CD4-positive, alpha-beta T cell (primary cell): ENCODE measurements at regions not wholly inside any gene's neighbourhood (a gene's known extent, or its start where the extent isn't known, plus 50 kb on each side); places are given as distances from the start of the nearest gene placed in this dataset.

Experiments used
- ATAC-seq: fragments of 200-7000 bp; cut with Tn5 transposase; one replicate; pipeline ENCODE4 v1.10.0; 2022; ENCODE audit warnings: mild to moderate bottlenecking; ENCODE audit not compliant: poor library complexity
- CTCF ChIA-PET: fragments of 350-600 bp; sonication (Branson Sonifier 250); formaldehyde crosslinking; loops from one replicate; lab custom pipeline; 2021; ENCODE audit warnings: antibody characterized with exemption, inconsistent platforms; lab: Charles Lee
- POLR2A ChIA-PET: fragments of 350-600 bp; sonication (Branson Sonifier 250); formaldehyde crosslinking; loops from one replicate; lab custom pipeline; 2021; ENCODE audit warnings: antibody characterized with exemption, inconsistent platforms; lab: Charles Lee
- DNase-seq, 14 experiments: peaks; one replicate each; pipeline ENCODE4 v3.0.0-alpha.2; 2013 to 2020; ENCODE audit warnings: mixed read lengths in 2 of 14
- H3K27ac ChIP-seq, 2 donors: one replicate each; pipeline versions ENCODE4 v1.5.1 to v1.7.0; 2013; ENCODE audit warnings: low read length in 2 of 2, low read depth in 1 of 2, mild to moderate bottlenecking in 1 of 2
- H3K27me3 ChIP-seq, 2 experiments: 1 replicate in 1 of 2; 2 replicates in 1 of 2; pipeline versions ENCODE4 v1.6.1 to v1.7.0; 2013; ENCODE audit warnings: low read length in 2 of 2, control low read depth in 1 of 2, mild to moderate bottlenecking in 1 of 2, moderate library complexity in 1 of 2; ENCODE audit not compliant: insufficient read depth in 2 of 2, control insufficient read depth in 1 of 2
- H3K36me3 ChIP-seq: one replicate; pipeline ENCODE4 v1.6.1; 2013; ENCODE audit warnings: low read length, control low read depth; ENCODE audit not compliant: insufficient read depth
- H3K4me1 ChIP-seq: one replicate; pipeline ENCODE4 v1.6.1; 2013; ENCODE audit warnings: low read length, control low read depth; ENCODE audit not compliant: insufficient read depth
- H3K4me3 ChIP-seq: one replicate; pipeline ENCODE4 v1.5.1; 2013; ENCODE audit warnings: mild to moderate bottlenecking, low read length, moderate library complexity
- H3K9me3 ChIP-seq, 2 experiments: 1 replicate in 1 of 2; 2 replicates in 1 of 2; pipeline versions ENCODE4 v1.6.1 to v1.7.0; 2013; ENCODE audit warnings: low read length in 2 of 2, mild to moderate bottlenecking in 2 of 2, control low read depth in 1 of 2, moderate library complexity in 1 of 2; ENCODE audit not compliant: control insufficient read depth in 1 of 2, insufficient read depth in 1 of 2
- H3K27ac Mint-ChIP-seq: one replicate; pipeline ENCODE4 v1.8.0; 2020; ENCODE audit warnings: mixed read lengths
- H3K27me3 Mint-ChIP-seq: one replicate; pipeline ENCODE4 v1.8.0; 2021; ENCODE audit warnings: mixed read lengths
- H3K36me3 Mint-ChIP-seq: one replicate; pipeline ENCODE4 v1.8.0; 2021; ENCODE audit warnings: low read depth, mixed read lengths
- H3K4me1 Mint-ChIP-seq: one replicate; pipeline ENCODE4 v1.8.0; 2021; ENCODE audit warnings: low read depth, mixed read lengths
- H3K4me3 Mint-ChIP-seq: one replicate; pipeline ENCODE4 v1.8.0; 2020; ENCODE audit warnings: mild to moderate bottlenecking, mixed read lengths
- H3K9me3 Mint-ChIP-seq: one replicate; pipeline ENCODE4 v1.8.0; 2020; ENCODE audit warnings: mixed read lengths
- intact Hi-C, 2 experiments: fragments of 100-400 bp; cut with DNase I in 1 of 2; cut with micrococcal nuclease in 1 of 2; formaldehyde crosslinking; loops; one replicate each; pipeline versions ENCODE4 v1.15.1 to v1.9.0; 2023 to 2025; cut with DNase I, micrococcal nuclease
- TF ChIP-seq, protein P1 (sequence below): fragments of 200-600 bp; IDR thresholded peaks from one replicate; pipeline ENCODE4 v1.8.0; 2022; ENCODE audit warnings: antibody characterized with exemption, mild to moderate bottlenecking

GRCh38 chr16:73230651-73231050 lies 182.7 kb upstream of the ZFHX3 start:
- Mint-ChIP-seq H3K27me3 (no peaks in the 10 kb centered on the region), H3K36me3 (no peaks in the 10 kb centered on the region), H3K9me3 (no peaks in the 10 kb centered on the region), H3K27ac (no peak overlapping the region), H3K4me3 (no peak overlapping the region), H3K4me1 (no peaks in the 10 kb centered on the region)
- ChIA-PET POLR2A (no interaction called here), CTCF (no interaction called here)
- Histone ChIP-seq H3K4me3 (no peak overlapping the region), H3K9me3 (peaks cover 0 to 8% of the 10 kb centered on the region in 2 experiments), H3K36me3 (no peaks in the 10 kb centered on the region), H3K27me3 (no peaks in the 10 kb centered on the region), H3K4me1 (no peaks in the 10 kb centered on the region), H3K27ac (no peak overlapping the region)
- intact Hi-C loops: no loop called here
- TF ChIP-seq, protein P1, sequence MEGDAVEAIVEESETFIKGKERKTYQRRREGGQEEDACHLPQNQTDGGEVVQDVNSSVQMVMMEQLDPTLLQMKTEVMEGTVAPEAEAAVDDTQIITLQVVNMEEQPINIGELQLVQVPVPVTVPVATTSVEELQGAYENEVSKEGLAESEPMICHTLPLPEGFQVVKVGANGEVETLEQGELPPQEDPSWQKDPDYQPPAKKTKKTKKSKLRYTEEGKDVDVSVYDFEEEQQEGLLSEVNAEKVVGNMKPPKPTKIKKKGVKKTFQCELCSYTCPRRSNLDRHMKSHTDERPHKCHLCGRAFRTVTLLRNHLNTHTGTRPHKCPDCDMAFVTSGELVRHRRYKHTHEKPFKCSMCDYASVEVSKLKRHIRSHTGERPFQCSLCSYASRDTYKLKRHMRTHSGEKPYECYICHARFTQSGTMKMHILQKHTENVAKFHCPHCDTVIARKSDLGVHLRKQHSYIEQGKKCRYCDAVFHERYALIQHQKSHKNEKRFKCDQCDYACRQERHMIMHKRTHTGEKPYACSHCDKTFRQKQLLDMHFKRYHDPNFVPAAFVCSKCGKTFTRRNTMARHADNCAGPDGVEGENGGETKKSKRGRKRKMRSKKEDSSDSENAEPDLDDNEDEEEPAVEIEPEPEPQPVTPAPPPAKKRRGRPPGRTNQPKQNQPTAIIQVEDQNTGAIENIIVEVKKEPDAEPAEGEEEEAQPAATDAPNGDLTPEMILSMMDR: no peak
- DNase-seq: no peak
- ATAC-seq: no peak

DNA sequence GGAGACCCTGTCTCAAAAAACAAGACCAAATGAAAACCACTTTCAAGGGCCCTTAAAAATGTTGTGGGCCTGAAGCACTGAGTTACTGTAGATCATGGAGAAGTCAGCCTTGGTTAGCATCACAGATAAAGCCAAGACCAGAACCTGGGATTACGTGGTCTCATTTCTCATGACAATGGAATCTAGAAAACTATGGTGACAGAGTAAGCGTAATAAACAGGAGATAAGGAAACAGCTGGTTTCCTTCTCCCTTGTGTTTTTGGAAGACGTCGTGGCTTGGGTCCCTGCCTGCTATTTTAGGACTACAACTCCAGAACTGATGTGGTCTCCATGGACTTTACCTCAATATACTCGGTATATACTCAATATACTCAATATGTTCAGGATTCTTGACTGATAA lies 180.7 kb upstream of the ZFHX3 start:
- CTCF ChIA-PET: no interaction called here
- POLR2A ChIA-PET: no interaction called here
- TF ChIP-seq, protein P1: no peak
- Mint-ChIP-seq H3K36me3 (no peaks in the 10 kb centered on the region), H3K27me3 (no peaks in the 10 kb centered on the region), H3K4me3 (no peak overlapping the region), H3K9me3 (no peaks in the 10 kb centered on the region), H3K4me1 (no peaks in the 10 kb centered on the region), H3K27ac (no peak overlapping the region)
- H3K27me3 ChIP-seq: no peaks in the 10 kb centered on the region
- H3K4me1 ChIP-seq: no peaks in the 10 kb centered on the region
- intact Hi-C loops: no loop called here
- H3K4me3 ChIP-seq: no peak overlapping the region
- H3K27ac ChIP-seq: no peak overlapping the region
- DNase-seq: no peak
- no peaks in the 10 kb centered on the region for H3K36me3 ChIP-seq
- ATAC-seq: no peak
- peaks cover 0 to 6% of the 10 kb centered on the region in 2 experiments for H3K9me3 ChIP-seq

DNA sequence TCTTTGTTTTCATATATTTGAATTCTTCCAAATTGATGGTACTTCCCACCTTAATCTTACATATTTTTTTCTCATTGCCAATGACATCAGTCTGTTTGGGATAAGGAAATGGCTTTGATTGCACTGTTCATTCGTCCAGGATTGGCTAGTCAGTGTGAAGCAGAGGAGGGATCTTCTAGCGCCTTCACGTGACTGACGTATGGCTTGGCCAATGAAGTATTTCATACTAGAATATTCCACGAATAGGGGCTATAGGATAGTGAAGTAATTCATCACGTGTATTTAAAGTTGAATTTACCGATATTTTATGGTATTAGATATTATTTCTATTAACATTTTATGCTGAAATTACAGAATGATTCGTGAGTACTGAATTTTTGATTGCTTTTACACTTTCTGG lies 178.7 kb upstream of the ZFHX3 start:
- intact Hi-C loops: no loop called here
- H3K36me3 ChIP-seq: no peaks in the 10 kb centered on the region
- H3K4me1 Mint-ChIP-seq: no peaks in the 10 kb centered on the region
- TF ChIP-seq, protein P1: no peak
- ChIA-PET POLR2A (no interaction called here), CTCF (no interaction called here)
- no peaks in the 10 kb centered on the region for H3K27me3 Mint-ChIP-seq
- H3K27ac Mint-ChIP-seq: no peak overlapping the region
- DNase-seq (no peak), ATAC-seq (no peak)
- H3K9me3 ChIP-seq: peaks cover 0 to under 1% of the 10 kb centered on the region in 2 experiments
- no peak overlapping the region for H3K4me3 Mint-ChIP-seq
- H3K9me3 Mint-ChIP-seq: no peaks in the 10 kb centered on the region
- H3K4me3 ChIP-seq: no peak overlapping the region
- no peak overlapping the region for H3K27ac ChIP-seq
- no peaks in the 10 kb centered on the region for H3K36me3 Mint-ChIP-seq
- H3K27me3 ChIP-seq: no peaks in the 10 kb centered on the region
- H3K4me1 ChIP-seq: no peaks in the 10 kb centered on the region
